ENCODE measurements at regions not wholly inside any gene's neighbourhood (a gene's known extent, or its start where the extent isn't known, plus 50 kb on each side); places are given as distances from the start of the nearest gene placed in this dataset.

- TF ChIP-seq CHD7 (IDR thresholded peaks at IDR 0.05; ENCODE audit: insufficient replicate concordance, low read length) (no peak), CTCF (IDR thresholded peaks at IDR 0.05; ENCODE audit: control extremely low read depth in 1 of 3, insufficient read depth in 1 of 3, low read depth in 1 of 3, low read length in 3 of 3) (no peak), KDM1A (IDR thresholded peaks at IDR 0.05; ENCODE audit: borderline replicate concordance, low read length) (no peak), POU5F1 (IDR thresholded peaks at IDR 0.05; ENCODE audit: low read depth, low read length) (no peak), GTF2F1 (IDR thresholded peaks at IDR 0.05; ENCODE audit: borderline replicate concordance, low read depth, low read length) (no peak), USF2 (IDR thresholded peaks at IDR 0.05; ENCODE audit: low read length) (no peak), RAD21 (IDR thresholded peaks at IDR 0.05 in 1 of 2, conservative IDR thresholded peaks at IDR 0.05 in 1 of 2; ENCODE audit: low read depth in 2 of 2, low read length in 2 of 2) (no peak)
These were observed 140.5 kb upstream of the IRX4 start (continued) for GRCh38 chr5:2023196-2023595.

Measured in H1 (cell line).